Right lobe of liver (tissue), 6 donors: ENCODE measurements at regions not wholly inside any gene's neighbourhood (a gene's known extent, or its start where the extent isn't known, plus 50 kb on each side); places are given as distances from the start of the nearest gene placed in this dataset.

Experiments
- ATAC-seq, 4 donors: fragments of 200-7000 bp; cut with Tn5 transposase; one replicate each; pipeline ENCODE4 v1.9.1; 2020; ENCODE audit warnings: mild to moderate bottlenecking in 4 of 4, moderate library complexity in 4 of 4
- DNase-seq, 3 donors: peaks; one replicate each; pipeline ENCODE4 v3.0.0-alpha.2; 2020
- H3K27ac ChIP-seq, 3 donors: fragments of 200-600 bp; one replicate each; pipeline ENCODE4 v1.8.0; 2022
- H3K27me3 ChIP-seq, 2 donors: fragments of 200-600 bp; one replicate each; pipeline ENCODE4 v1.8.0; 2022
- H3K36me3 ChIP-seq, 4 donors: fragments of 200-600 bp; sonication (generic) in 1 of 4; one replicate each; pipeline versions ENCODE4 v1.5.1 to v1.8.0; 2017 to 2022; ENCODE audit warnings: control low read depth in 1 of 4
- H3K4me1 ChIP-seq, 4 donors: fragments of 200-600 bp; sonication (generic) in 1 of 4; one replicate each; pipeline versions ENCODE4 v1.5.1 to v1.8.0; 2017 to 2022; ENCODE audit warnings: control low read depth in 1 of 4
- H3K4me3 ChIP-seq, 3 donors: fragments of 200-600 bp; one replicate each; pipeline ENCODE4 v1.8.0; 2022
- H3K9me3 ChIP-seq, 4 donors: fragments of 200-600 bp; sonication (generic) in 1 of 4; one replicate each; pipeline versions ENCODE4 v1.5.1 to v1.8.0; 2017 to 2022; ENCODE audit warnings: control low read depth in 1 of 4
- CTCF ChIP-seq, 4 donors: fragments of 200-600 bp in 3 of 4; fragments of 450-650 bp in 1 of 4; IDR thresholded peaks; one replicate each; pipeline versions ENCODE4 v1.5.1 to v1.8.0; 2016 to 2022; ENCODE audit warnings: antibody characterized with exemption in 4 of 4, mild to moderate bottlenecking in 2 of 4
- POLR2A ChIP-seq: fragments of 450-650 bp; IDR thresholded peaks from one replicate; pipeline ENCODE4 v1.6.1; 2017; ENCODE audit warnings: antibody characterized with exemption, mild to moderate bottlenecking
- WGBS: methylation state at CpG from one replicate; pipeline ENCODE4 v1.1.6; 2018; ENCODE audit warnings: low coverage, low lambda C conversion rate; ENCODE audit not compliant: insufficient coverage; ENCODE audit errors: missing lambda C conversion rate; 5-methylcytosine and 5-hydroxymethylcytosine counted together
- intact Hi-C, 2 donors: fragments of 100-400 bp; cut with DNase I; formaldehyde crosslinking; loops; one replicate each; pipeline versions ENCODE4 v1.11.2 to v1.14.1; 2022
- donor health status: DM: no; HTN: yes; CAD: no.
- donor health status: DM: no; HTN: no; CAD: no.
- donor health status: DM: no; HTN: no; CAD: no.
- donor health status: DM: no; HTN: yes; CAD: no.
- donor health status: DM: no; HTN: yes; CAD: no.

GRCh38 chr1:192477630-192478029, 97.9 kb upstream of the RGS1 start:
- ATAC-seq (peak; percentile 67 to 85 (median 76)), DNase-seq (no peak)
- Histone ChIP-seq H3K4me1 (no peaks in the 10 kb centered on the region), H3K9me3 (no peaks in the 10 kb centered on the region), H3K27me3 (no peaks in the 10 kb centered on the region), H3K27ac (no peak overlapping the region), H3K4me3 (no peak overlapping the region), H3K36me3 (no peaks in the 10 kb centered on the region)
- 2% methylated on average over 2 of the region's 2 CpGs for WGBS
- intact Hi-C loops: loop anchor here (10.0 kb wide), 1 partner anchor 127 kb away; no protein-coding TSS in a partner anchor
- TF ChIP-seq CTCF (IDR thresholded peaks at IDR 0.05) (peak; percentile 60 to 67 (median 62)), POLR2A (no peak)

GRCh38 chr1:192485692-192486436, 89.7 kb upstream of the RGS1 start:
- peaks cover 0 to 5% (median 2%) of the 10 kb centered on the region in 4 donors for H3K4me1 ChIP-seq
- H3K27ac ChIP-seq: peak overlapping the region; percentile 5 to 63 (median 22)
- no peak for TF ChIP-seq POLR2A
- TF ChIP-seq CTCF (IDR thresholded peaks at IDR 0.05): no peak
- DNase-seq (peak in 2 of 3 donors; percentile 47 to 78), ATAC-seq (peak; percentile 99 to 100 (median 100))
- no peaks in the 10 kb centered on the region for H3K27me3 ChIP-seq
- 8% methylated on average over 1 of the region's 1 CpG for WGBS
- no peaks in the 10 kb centered on the region for H3K36me3 ChIP-seq
- intact Hi-C loops: no loop called here
- H3K9me3 ChIP-seq: no peaks in the 10 kb centered on the region
- H3K4me3 ChIP-seq: no peak overlapping the region

GRCh38 chr1:192488058-192488457, 87.5 kb upstream of the RGS1 start:
- H3K4me3 ChIP-seq: no peak overlapping the region
- ATAC-seq: no peak
- no peaks in the 10 kb centered on the region for H3K36me3 ChIP-seq
- intact Hi-C loops: no loop called here
- H3K27ac ChIP-seq: no peak overlapping the region
- no peaks in the 10 kb centered on the region for H3K27me3 ChIP-seq
- no peak for TF ChIP-seq POLR2A
- TF ChIP-seq CTCF (IDR thresholded peaks at IDR 0.05): no peak
- no peak for DNase-seq
- no peaks in the 10 kb centered on the region for H3K9me3 ChIP-seq
- H3K4me1 ChIP-seq: peaks cover 0 to 5% (median 2%) of the 10 kb centered on the region in 4 donors

GRCh38 chr1:192489047-192489446, 86.5 kb upstream of the RGS1 start:
- intact Hi-C loops: no loop called here
- peaks cover 0 to 5% (median 2%) of the 10 kb centered on the region in 4 donors for H3K4me1 ChIP-seq
- H3K27ac ChIP-seq: no peak overlapping the region
- no peaks in the 10 kb centered on the region for H3K36me3 ChIP-seq
- DNase-seq (no peak), ATAC-seq (no peak)
- no peak overlapping the region for H3K4me3 ChIP-seq
- WGBS: 83% methylated on average over 1 of the region's 1 CpG
- TF ChIP-seq POLR2A: no peak
- no peak for TF ChIP-seq CTCF (IDR thresholded peaks at IDR 0.05)
- H3K9me3 ChIP-seq: no peaks in the 10 kb centered on the region
- H3K27me3 ChIP-seq: no peaks in the 10 kb centered on the region
